Calu3 (cell line): ENCODE measurements at regions not wholly inside any gene's neighbourhood (a gene's known extent, or its start where the extent isn't known, plus 50 kb on each side); places are given as distances from the start of the nearest gene placed in this dataset.

ENCODE experiments used
- BruUV-seq: library from RNA; stranded (reverse); fragments of 400-500 nt; replicated peaks from 2 replicates; lab custom pipeline; 2021; lab: Mats Ljungman, UMichigan
- CTCF ChIA-PET: fragments of 300-600 bp; sonication (Branson Sonifier 250); formaldehyde crosslinking; loops from one replicate; lab custom pipeline; 2022; ENCODE audit warnings: antibody characterized with exemption; lab: Charles Lee
- DNase-seq: peaks from one replicate; pipeline ENCODE4 v3.0.0; 2022
- H3K27ac Mint-ChIP-seq: one replicate; pipeline ENCODE4 v1.8.0; 2022; ENCODE audit warnings: mixed read lengths; ENCODE audit not compliant: unreplicated experiment
- H3K27me3 Mint-ChIP-seq: one replicate; pipeline ENCODE4 v1.8.0; 2022; ENCODE audit warnings: mixed read lengths; ENCODE audit not compliant: unreplicated experiment
- H3K36me3 Mint-ChIP-seq: one replicate; pipeline ENCODE4 v1.8.0; 2022; ENCODE audit warnings: mild to moderate bottlenecking, moderate library complexity, mixed read lengths; ENCODE audit not compliant: insufficient read depth, unreplicated experiment
- H3K4me1 Mint-ChIP-seq: one replicate; pipeline ENCODE4 v1.8.0; 2022; ENCODE audit warnings: mild to moderate bottlenecking, low read depth, mixed read lengths; ENCODE audit not compliant: unreplicated experiment
- H3K4me3 Mint-ChIP-seq: one replicate; pipeline ENCODE4 v1.8.0; 2022; ENCODE audit warnings: mild to moderate bottlenecking, low read depth, moderate library complexity, mixed read lengths; ENCODE audit not compliant: unreplicated experiment
- H3K9me3 Mint-ChIP-seq: one replicate; pipeline ENCODE4 v1.8.0; 2022; ENCODE audit warnings: low read depth, mixed read lengths; ENCODE audit not compliant: unreplicated experiment
- CTCF ChIP-seq: fragments of 200-600 bp; IDR thresholded peaks from one replicate; pipeline ENCODE4 v1.8.0; 2022; ENCODE audit warnings: antibody characterized with exemption; ENCODE audit not compliant: unreplicated experiment
- intact Hi-C: fragments of 100-400 bp; cut with micrococcal nuclease; formaldehyde crosslinking; loops from one replicate; pipeline ENCODE4 v1.10.0; 2022; ENCODE audit not compliant: unreplicated experiment

- no peak for TF ChIP-seq CTCF
- no peak for DNase-seq
- Mint-ChIP-seq H3K27ac (no peak overlapping the region), H3K4me3 (no peak overlapping the region), H3K36me3 (no peaks in the 10 kb centered on the region), H3K9me3 (peaks cover 9% of the 10 kb centered on the region), H3K4me1 (no peaks in the 10 kb centered on the region), H3K27me3 (no peaks in the 10 kb centered on the region)
- CTCF ChIA-PET: no interaction called here
- intact Hi-C loops: no loop called here
- no TSS peak for BruUV-seq
Observed at GRCh38 chr2:6434438-6434837, 431.3 kb downstream of the CMPK2 start.

GRCh38 chr2:6441800-6442199 lies 423.9 kb downstream of the CMPK2 start:
- H3K27ac Mint-ChIP-seq: no peak overlapping the region
- CTCF ChIA-PET: interaction anchor here (0.6 kb wide), 1 partner anchor 514 kb away, joined by 3 read pairs; no protein-coding TSS in a partner anchor
- BruUV-seq: no TSS peak

GRCh38 chr2:6442252-6442985 lies 423.3 kb downstream of the CMPK2 start:
- CTCF ChIA-PET: no interaction called here
- Mint-ChIP-seq H3K36me3 (no peaks in the 10 kb centered on the region), H3K27ac (no peak overlapping the region), H3K9me3 (peaks cover 2% of the 10 kb centered on the region), H3K4me3 (no peak overlapping the region), H3K4me1 (no peaks in the 10 kb centered on the region), H3K27me3 (no peaks in the 10 kb centered on the region)
- intact Hi-C loops: no loop called here
- BruUV-seq: no TSS peak
- TF ChIP-seq CTCF: no peak
- DNase-seq: no peak

More at GRCh38 chr2:6441800-6442199, 423.9 kb downstream of the CMPK2 start:
- Mint-ChIP-seq H3K4me3 (no peak overlapping the region), H3K4me1 (no peaks in the 10 kb centered on the region), H3K36me3 (no peaks in the 10 kb centered on the region), H3K9me3 (peaks cover 2% of the 10 kb centered on the region), H3K27me3 (no peaks in the 10 kb centered on the region)
- no peak for TF ChIP-seq CTCF
- no peak for DNase-seq
- intact Hi-C loops: no loop called here

- no peak for TF ChIP-seq CTCF
- H3K36me3 Mint-ChIP-seq: no peaks in the 10 kb centered on the region
- no peak overlapping the region for H3K27ac Mint-ChIP-seq
- intact Hi-C loops: no loop called here
- H3K9me3 Mint-ChIP-seq: peaks cover 2% of the 10 kb centered on the region
- no peaks in the 10 kb centered on the region for H3K27me3 Mint-ChIP-seq
- BruUV-seq: no TSS peak
- H3K4me1 Mint-ChIP-seq: no peaks in the 10 kb centered on the region
- no peak for DNase-seq
- no peak overlapping the region for H3K4me3 Mint-ChIP-seq
- CTCF ChIA-PET: no interaction called here
Observed at GRCh38 chr2:6443061-6443823, 422.5 kb downstream of the CMPK2 start.
